HCT116 (cell line): ENCODE measurements at regions not wholly inside any gene's neighbourhood (a gene's known extent, or its start where the extent isn't known, plus 50 kb on each side); places are given as distances from the start of the nearest gene placed in this dataset.
A peak's percentile ranks its signal among the peaks of the same experiment; 100 is the strongest.

ENCODE experiments used
- ATAC-seq: fragments of 200-7000 bp; cut with Tn5 transposase; 2 replicates; pipeline ENCODE4 v1.9.1; 2020; ENCODE audit warnings: mild to moderate bottlenecking, moderate library complexity
- BruUV-seq: library from RNA; stranded (reverse); fragments of 400-500 nt; replicated peaks from 2 replicates; lab custom pipeline; 2021; lab: Mats Ljungman, UMichigan
- CTCF ChIA-PET: fragments of 300-600 bp; sonication (Branson Sonifier 250); formaldehyde crosslinking; loops from one replicate; lab custom pipeline; 2021; ENCODE audit warnings: antibody characterized with exemption; lab: Charles Lee
- POLR2A ChIA-PET: fragments of 300-600, 350-600 bp; sonication (Branson Sonifier 250); formaldehyde crosslinking; loops from one replicate; lab custom pipeline; 2021; ENCODE audit warnings: antibody characterized with exemption; lab: Charles Lee
- RAD21 ChIA-PET, 2 experiments: fragments of 300-600 bp; sonication (Branson Sonifier 250); formaldehyde crosslinking; loops; one replicate each; lab custom pipeline; 2023; ENCODE audit warnings: low total read pairs in 2 of 2; ENCODE audit not compliant: uncharacterized antibody in 2 of 2, unreplicated experiment in 2 of 2, low non-redundant PET in 1 of 2; lab: Charles Lee
- DNase-seq: peaks from one replicate; pipeline ENCODE4 v3.0.0-alpha.2; 2010; ENCODE audit warnings: low read depth, low spot score
- H2AFZ ChIP-seq: fragments of 200-600 bp; shearing (Covaris generic), sonication (generic); 2 replicates; pipeline ENCODE4 v1.6.1; 2017; ENCODE audit warnings: low read depth, mixed run types, mixed read lengths, antibody characterized with exemption, low read length; ENCODE audit not compliant: poor library complexity, severe bottlenecking
- H3K27ac ChIP-seq: 2 replicates; pipeline ENCODE4 v1.5.1; 2012; ENCODE audit warnings: low read depth, low read length
- H3K27me3 ChIP-seq: fragments of 200-600 bp; sonication (generic); 2 replicates; pipeline ENCODE4 v1.6.1; 2016; ENCODE audit warnings: mixed run types, low read length, mixed read lengths; ENCODE audit not compliant: insufficient read depth
- H3K36me3 ChIP-seq, 2 experiments: fragments of 200-500 bp in 1 of 2; fragments of 200-600 bp in 1 of 2; sonication (Bioruptor generic) in 1 of 2; sonication (generic) in 1 of 2; 2 replicates each; pipeline versions ENCODE4 v1.5.1 to v1.6.1; 2014 to 2016; ENCODE audit warnings: low read length in 2 of 2, inconsistent platforms in 1 of 2, mixed read lengths in 1 of 2, mixed run types in 1 of 2; ENCODE audit not compliant: insufficient read depth in 2 of 2, control insufficient read depth in 1 of 2
- H3K4me1 ChIP-seq, 2 experiments: fragments of 200-600 bp in 1 of 2; sonication (generic) in 1 of 2; 2 replicates each; pipeline versions ENCODE4 v1.5.1 to v1.6.1; 2012 to 2017; ENCODE audit warnings: low read length in 2 of 2, inconsistent platforms in 1 of 2, mild to moderate bottlenecking in 1 of 2, mixed read lengths in 1 of 2, mixed run types in 1 of 2, moderate library complexity in 1 of 2; ENCODE audit not compliant: insufficient read depth in 2 of 2, control insufficient read depth in 1 of 2
- H3K4me2 ChIP-seq: fragments of 200-600 bp; sonication (generic); 2 replicates; pipeline ENCODE4 v1.6.1; 2017; ENCODE audit warnings: mixed run types, low read length, mixed read lengths
- H3K4me3 ChIP-seq, 2 experiments: fragments of 200-600 bp in 1 of 2; sonication (generic) in 1 of 2; replicated peaks in 1 of 2; 2 replicates each; pipeline ENCODE4 v1.5.1; 2011 to 2016; ENCODE audit warnings: low read length in 2 of 2, control low read depth in 1 of 2, low read depth in 1 of 2, mild to moderate bottlenecking in 1 of 2, mixed read lengths in 1 of 2, mixed run types in 1 of 2
- H3K79me2 ChIP-seq: fragments of 200-600 bp; sonication (generic); 2 replicates; pipeline ENCODE4 v1.6.1; 2017; ENCODE audit warnings: mild to moderate bottlenecking, mixed run types, low read length, moderate library complexity, mixed read lengths; ENCODE audit not compliant: insufficient read depth
- H3K9ac ChIP-seq: fragments of 200-600 bp; sonication (generic); 2 replicates; pipeline ENCODE4 v1.6.1; 2016; ENCODE audit warnings: low read length, mixed read lengths
- H3K9me2 ChIP-seq: fragments of 200-600 bp; sonication (generic), shearing (Covaris generic); 2 replicates; pipeline ENCODE4 v1.6.1; 2017; ENCODE audit warnings: mixed run types, mild to moderate bottlenecking, moderate library complexity; ENCODE audit not compliant: insufficient read depth
- H3K9me3 ChIP-seq, 2 experiments: fragments of 200-500 bp in 1 of 2; fragments of 200-600 bp in 1 of 2; sonication (Bioruptor generic) in 1 of 2; sonication (generic) in 1 of 2; 2 replicates each; pipeline ENCODE4 v1.6.1; 2014 to 2017; ENCODE audit warnings: low read length in 2 of 2, mixed read lengths in 2 of 2, inconsistent platforms in 1 of 2, low read depth in 1 of 2, mild to moderate bottlenecking in 1 of 2, mixed run types in 1 of 2, moderate library complexity in 1 of 2; ENCODE audit not compliant: control insufficient read depth in 1 of 2, insufficient read depth in 1 of 2
- H4K20me1 ChIP-seq: fragments of 200-600 bp; sonication (generic), shearing (Covaris generic); 2 replicates; pipeline ENCODE4 v1.6.1; 2017; ENCODE audit warnings: mixed run types, mild to moderate bottlenecking, moderate library complexity; ENCODE audit not compliant: insufficient read depth
- CEBPB ChIP-seq: IDR thresholded peaks from 2 replicates; pipeline ENCODE4 v1.6.1; 2012; ENCODE audit warnings: low read depth
- CTCF ChIP-seq, 3 experiments: fragments of 200-600 bp in 1 of 3; sonication (generic) in 1 of 3; IDR thresholded peaks in 2 of 3; conservative IDR thresholded peaks in 1 of 3; 2 replicates each; pipeline ENCODE4 v1.5.1; 2012 to 2017; ENCODE audit warnings: low read depth in 2 of 3, low read length in 2 of 3, antibody characterized with exemption in 1 of 3, borderline replicate concordance in 1 of 3, control low read depth in 1 of 3, mild to moderate bottlenecking in 1 of 3, mixed read lengths in 1 of 3, mixed run types in 1 of 3, moderate library complexity in 1 of 3; ENCODE audit not compliant: insufficient read depth in 1 of 3
- EGR1 ChIP-seq: IDR thresholded peaks from 2 replicates; pipeline ENCODE4 v1.6.1; 2012; ENCODE audit warnings: low read depth
- EZH2 ChIP-seq: fragments of 200-600 bp; sonication (generic); IDR thresholded peaks from 2 replicates; pipeline ENCODE4 v1.6.1; 2017; ENCODE audit warnings: antibody characterized with exemption, mixed run types
- JUND ChIP-seq: IDR thresholded peaks from 2 replicates; pipeline ENCODE4 v1.6.1; 2012
- POLR2A ChIP-seq: IDR thresholded peaks from 2 replicates; pipeline ENCODE4 v1.7.0; 2011; ENCODE audit warnings: borderline replicate concordance; ENCODE audit not compliant: insufficient read depth, insufficient read length; ENCODE audit errors: extremely low read depth
- POLR2AphosphoS5 ChIP-seq: IDR thresholded peaks from 2 replicates; pipeline ENCODE4 v1.6.1; 2011; ENCODE audit warnings: mild to moderate bottlenecking, low read depth, low read length, moderate library complexity
- RAD21 ChIP-seq: IDR thresholded peaks from 2 replicates; pipeline ENCODE4 v1.6.1; 2012; ENCODE audit warnings: low read depth, mild to moderate bottlenecking
- SIN3A ChIP-seq: IDR thresholded peaks from 2 replicates; pipeline ENCODE4 v1.6.1; 2012; ENCODE audit warnings: low read depth
- TCF7L2 ChIP-seq: IDR thresholded peaks from 2 replicates; pipeline ENCODE4 v1.7.0; 2011; ENCODE audit warnings: borderline replicate concordance, inconsistent platforms; ENCODE audit not compliant: insufficient read depth, insufficient read length; ENCODE audit errors: extremely low read depth
- YY1 ChIP-seq: IDR thresholded peaks from 2 replicates; pipeline ENCODE4 v1.6.1; 2011; ENCODE audit warnings: low read length, low read depth, moderate library complexity, mild to moderate bottlenecking; ENCODE audit not compliant: insufficient replicate concordance; ENCODE audit errors: extremely low read depth
- intact Hi-C: fragments of 100-400 bp; cut with micrococcal nuclease; formaldehyde crosslinking; loops from 2 replicates; pipeline ENCODE4 v1.10.0; 2022

GRCh38 chr15:29613951-29614382, 208.3 kb downstream of the TJP1 start:
- no peaks in the 10 kb centered on the region for H3K9me2 ChIP-seq
- H3K27ac ChIP-seq = no peak overlapping the region
- no peaks in the 10 kb centered on the region for H3K36me3 ChIP-seq
- peak overlapping the region; percentile 5; the same call in 1 of the 2 replicates for H3K4me2 ChIP-seq
- ATAC-seq (peak; percentile 98), DNase-seq (peak; percentile 33)
- ChIA-PET CTCF (interaction anchor here (0.6 to 1.8 kb wide), 11 partner anchors 9 to 474 kb away, joined by 3 to 13 read pairs (median 4); no protein-coding TSS in a partner anchor), RAD21 (no interaction called here), POLR2A (interaction anchor here (0.9 kb wide), 1 partner anchor 9 kb away, joined by 3 read pairs; no protein-coding TSS in a partner anchor)
- peaks cover 3% of the 10 kb centered on the region in 2 experiments; a peak in 2 of 4 replicates for H3K4me1 ChIP-seq
- intact Hi-C loops = no loop called here
- no peak overlapping the region for H3K9ac ChIP-seq
- H4K20me1 ChIP-seq = no peaks in the 10 kb centered on the region
- no TSS peak for BruUV-seq
- no peaks in the 10 kb centered on the region for H3K79me2 ChIP-seq
- no peaks in the 10 kb centered on the region for H3K9me3 ChIP-seq
- H2AFZ ChIP-seq = peak overlapping the region; percentile 79
- TF ChIP-seq YY1 (no peak), SIN3A (no peak), CTCF (IDR thresholded peaks at IDR 0.05 in 2 of 3, conservative IDR thresholded peaks at IDR 0.05 in 1 of 3; ENCODE audit: borderline replicate concordance in 1 of 3, insufficient read depth in 1 of 3, low read depth in 2 of 3, low read length in 2 of 3) (peak; percentile 29 to 74 (median 72); a peak in 5 of 6 replicates), RAD21 (peak; percentile 45)
- H3K27me3 ChIP-seq = no peaks in the 10 kb centered on the region
- H3K4me3 ChIP-seq = no peak overlapping the region

- H3K4me2 ChIP-seq = no peak overlapping the region
- TF ChIP-seq SIN3A = no peak
- TF ChIP-seq POLR2AphosphoS5 = no peak
- TF ChIP-seq EZH2 = no peak
- TF ChIP-seq JUND = no peak
- TF ChIP-seq TCF7L2 = no peak
- no peak for TF ChIP-seq CEBPB
- TF ChIP-seq POLR2A = no peak
- no peak for TF ChIP-seq EGR1
- no peaks in the 10 kb centered on the region for H3K27me3 ChIP-seq
- H3K9me2 ChIP-seq = no peaks in the 10 kb centered on the region
- H4K20me1 ChIP-seq = no peaks in the 10 kb centered on the region
- H3K9me3 ChIP-seq = no peaks in the 10 kb centered on the region
- no peak overlapping the region for H3K9ac ChIP-seq
- POLR2A ChIA-PET = no interaction called here
- H3K27ac ChIP-seq = no peak overlapping the region
- no peaks in the 10 kb centered on the region for H3K36me3 ChIP-seq
- H2AFZ ChIP-seq = no peak overlapping the region
- BruUV-seq = no TSS peak
- no peak for ATAC-seq
- no peak for DNase-seq
- H3K79me2 ChIP-seq = no peaks in the 10 kb centered on the region
- CTCF ChIA-PET = no interaction called here
- no peaks in the 10 kb centered on the region; a peak in 1 of 4 replicates for H3K4me1 ChIP-seq
- intact Hi-C loops = no loop called here
- H3K4me3 ChIP-seq = no peak overlapping the region
- RAD21 ChIA-PET = no interaction called here
Observed at GRCh38 chr15:29612701-29613100, 209.6 kb downstream of the TJP1 start.
